Mesothelial cell of epicardium (in vitro differentiated cells): ENCODE measurements at regions not wholly inside any gene's neighbourhood (a gene's known extent, or its start where the extent isn't known, plus 50 kb on each side); places are given as distances from the start of the nearest gene placed in this dataset.

Experiments
- DNase-seq, 2 experiments: peaks; one replicate each; pipeline ENCODE4 v3.0.0; 2021; ENCODE audit warnings: low spot score in 2 of 2; ENCODE audit not compliant: unreplicated experiment in 2 of 2
- H3K27ac Mint-ChIP-seq: 2 replicates; pipeline ENCODE4 v1.8.0; 2021; ENCODE audit warnings: mixed read lengths
- H3K27me3 Mint-ChIP-seq: 2 replicates; pipeline ENCODE4 v1.8.0; 2021; ENCODE audit warnings: low read depth, mixed read lengths
- H3K36me3 Mint-ChIP-seq: 2 replicates; pipeline ENCODE4 v1.8.0; 2021; ENCODE audit warnings: mixed read lengths
- H3K4me1 Mint-ChIP-seq: 2 replicates; pipeline ENCODE4 v1.8.0; 2021; ENCODE audit warnings: mixed read lengths
- H3K4me3 Mint-ChIP-seq: 2 replicates; pipeline ENCODE4 v1.8.0; 2021; ENCODE audit warnings: mild to moderate bottlenecking, moderate library complexity, mixed read lengths
- H3K9me3 Mint-ChIP-seq: 2 replicates; pipeline ENCODE4 v1.8.0; 2021; ENCODE audit warnings: mixed read lengths
- TF ChIP-seq, protein P1 (sequence below): fragments of 200-600 bp; sonication (generic); IDR thresholded peaks from one replicate; pipeline ENCODE4 v1.5.0; 2021; ENCODE audit warnings: antibody characterized with exemption; ENCODE audit not compliant: unreplicated experiment

DNA sequence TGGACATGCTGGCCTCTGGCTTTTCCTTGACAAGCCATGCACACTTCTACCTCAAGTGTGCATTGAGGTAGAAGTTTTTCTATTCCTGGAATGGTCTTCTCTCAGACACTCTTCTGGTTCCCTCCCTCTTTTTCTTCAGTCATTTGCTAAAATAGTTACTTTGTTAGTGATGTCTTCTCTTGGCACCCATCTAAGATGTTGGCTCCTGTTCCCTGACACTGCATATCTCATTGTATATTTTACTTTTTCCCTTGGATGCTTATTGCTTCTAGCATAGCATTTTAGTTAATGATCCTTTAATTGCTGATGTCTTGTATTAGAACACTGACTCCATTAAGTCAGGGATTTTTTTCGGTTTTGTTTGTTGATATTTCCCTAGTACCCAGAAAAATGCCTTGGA is 758.7 kb upstream of the NRSN1 start:
- Mint-ChIP-seq H3K36me3 (peaks cover 3% of the 10 kb centered on the region), H3K4me1 (peaks cover 11% of the 10 kb centered on the region), H3K9me3 (peaks cover 18% of the 10 kb centered on the region), H3K27ac (no peak overlapping the region), H3K27me3 (no peaks in the 10 kb centered on the region), H3K4me3 (no peak overlapping the region)
- TF ChIP-seq, protein P1, sequence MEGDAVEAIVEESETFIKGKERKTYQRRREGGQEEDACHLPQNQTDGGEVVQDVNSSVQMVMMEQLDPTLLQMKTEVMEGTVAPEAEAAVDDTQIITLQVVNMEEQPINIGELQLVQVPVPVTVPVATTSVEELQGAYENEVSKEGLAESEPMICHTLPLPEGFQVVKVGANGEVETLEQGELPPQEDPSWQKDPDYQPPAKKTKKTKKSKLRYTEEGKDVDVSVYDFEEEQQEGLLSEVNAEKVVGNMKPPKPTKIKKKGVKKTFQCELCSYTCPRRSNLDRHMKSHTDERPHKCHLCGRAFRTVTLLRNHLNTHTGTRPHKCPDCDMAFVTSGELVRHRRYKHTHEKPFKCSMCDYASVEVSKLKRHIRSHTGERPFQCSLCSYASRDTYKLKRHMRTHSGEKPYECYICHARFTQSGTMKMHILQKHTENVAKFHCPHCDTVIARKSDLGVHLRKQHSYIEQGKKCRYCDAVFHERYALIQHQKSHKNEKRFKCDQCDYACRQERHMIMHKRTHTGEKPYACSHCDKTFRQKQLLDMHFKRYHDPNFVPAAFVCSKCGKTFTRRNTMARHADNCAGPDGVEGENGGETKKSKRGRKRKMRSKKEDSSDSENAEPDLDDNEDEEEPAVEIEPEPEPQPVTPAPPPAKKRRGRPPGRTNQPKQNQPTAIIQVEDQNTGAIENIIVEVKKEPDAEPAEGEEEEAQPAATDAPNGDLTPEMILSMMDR: no peak
- no peak for DNase-seq

DNA sequence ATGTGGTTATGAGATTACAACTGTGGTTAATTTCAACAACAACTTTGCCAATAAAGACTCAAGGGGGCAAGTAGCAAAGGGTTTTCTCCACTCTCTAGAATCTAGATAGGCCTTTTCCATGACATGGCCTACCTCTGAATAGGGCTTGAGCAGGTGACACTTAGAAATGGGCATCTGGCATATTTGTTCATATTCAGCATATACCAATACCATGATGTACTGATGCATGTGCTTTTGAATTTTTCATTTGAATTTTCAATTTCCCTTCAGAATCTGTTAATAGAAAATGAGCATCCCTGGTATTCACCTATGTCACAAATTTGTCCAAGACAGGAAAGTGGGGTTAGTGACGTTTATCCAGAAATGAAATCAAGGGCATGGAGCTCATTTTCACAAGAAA is 757.5 kb upstream of the NRSN1 start:
- TF ChIP-seq, protein P1: no peak
- no peaks in the 10 kb centered on the region for H3K27me3 Mint-ChIP-seq
- no peak overlapping the region for H3K4me3 Mint-ChIP-seq
- DNase-seq: no peak
- H3K4me1 Mint-ChIP-seq: peaks cover 11% of the 10 kb centered on the region
- H3K9me3 Mint-ChIP-seq: peaks cover 14% of the 10 kb centered on the region
- no peak overlapping the region for H3K27ac Mint-ChIP-seq
- peaks cover 2% of the 10 kb centered on the region for H3K36me3 Mint-ChIP-seq

DNA sequence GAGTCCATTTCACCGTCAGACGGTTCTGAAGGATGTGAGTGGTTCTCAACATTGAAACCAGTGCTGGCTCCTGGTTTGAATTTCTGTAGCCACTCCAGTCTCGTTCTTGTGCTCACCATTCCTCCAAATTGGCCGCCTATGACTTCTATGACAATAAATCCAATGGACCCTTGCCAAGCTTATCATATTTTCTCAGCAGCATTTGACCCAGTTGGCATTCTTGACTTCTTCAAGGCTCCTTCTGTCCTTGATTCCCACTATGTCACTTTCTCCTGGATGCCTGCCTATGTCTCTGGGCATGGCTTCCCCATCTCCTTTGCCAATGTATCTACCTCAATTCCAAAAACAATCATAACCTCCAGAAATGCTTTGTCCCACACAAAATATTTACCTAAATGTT is 756.0 kb upstream of the NRSN1 start:
- Mint-ChIP-seq H3K27ac (no peak overlapping the region), H3K9me3 (peaks cover 10% of the 10 kb centered on the region), H3K27me3 (no peaks in the 10 kb centered on the region), H3K36me3 (no peaks in the 10 kb centered on the region), H3K4me3 (no peak overlapping the region), H3K4me1 (peaks cover 15% of the 10 kb centered on the region)
- TF ChIP-seq, protein P1: no peak
- DNase-seq: no peak

DNA sequence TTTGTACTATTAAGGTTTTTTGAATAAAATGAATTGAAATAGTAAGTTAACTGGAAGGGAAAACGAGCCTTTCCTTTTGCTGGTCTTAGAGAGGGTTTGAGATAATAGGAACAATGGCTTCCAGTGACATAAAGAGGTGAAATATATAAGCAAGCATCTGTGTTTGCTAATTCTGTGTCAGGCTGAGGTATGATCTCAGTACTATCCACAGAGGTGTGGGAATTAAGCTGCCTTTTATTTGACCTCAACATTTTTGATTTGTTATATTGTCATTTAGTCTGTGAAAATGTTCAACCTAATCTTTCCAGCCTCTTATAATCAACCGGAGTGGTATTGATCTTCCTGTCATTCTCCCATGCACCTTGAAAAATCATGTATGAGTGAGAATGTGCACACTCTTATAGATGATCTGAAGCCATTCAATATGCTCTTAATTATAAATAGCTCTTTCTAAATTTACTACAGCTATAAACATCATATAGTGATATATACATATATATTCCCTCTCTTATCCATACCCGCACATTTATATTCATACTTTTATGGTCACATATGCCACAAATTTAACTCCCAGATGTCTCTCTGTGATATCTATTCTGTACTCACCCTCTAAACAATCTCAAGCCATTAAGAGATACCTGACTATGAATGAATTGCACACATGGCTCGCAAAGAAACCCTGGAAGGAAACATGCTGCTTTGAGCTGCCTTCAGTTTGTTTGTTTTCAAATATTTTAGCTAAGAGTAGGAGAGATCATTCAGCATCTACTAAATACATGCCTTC is 754.7 kb upstream of the NRSN1 start:
- H3K27me3 Mint-ChIP-seq: no peaks in the 10 kb centered on the region
- H3K4me3 Mint-ChIP-seq: no peak overlapping the region
- peaks cover 3% of the 10 kb centered on the region for H3K36me3 Mint-ChIP-seq
- TF ChIP-seq, protein P1: no peak
- H3K9me3 Mint-ChIP-seq: peaks cover 18% of the 10 kb centered on the region
- no peak overlapping the region for H3K27ac Mint-ChIP-seq
- DNase-seq: no peak
- H3K4me1 Mint-ChIP-seq: peaks cover 15% of the 10 kb centered on the region

DNA sequence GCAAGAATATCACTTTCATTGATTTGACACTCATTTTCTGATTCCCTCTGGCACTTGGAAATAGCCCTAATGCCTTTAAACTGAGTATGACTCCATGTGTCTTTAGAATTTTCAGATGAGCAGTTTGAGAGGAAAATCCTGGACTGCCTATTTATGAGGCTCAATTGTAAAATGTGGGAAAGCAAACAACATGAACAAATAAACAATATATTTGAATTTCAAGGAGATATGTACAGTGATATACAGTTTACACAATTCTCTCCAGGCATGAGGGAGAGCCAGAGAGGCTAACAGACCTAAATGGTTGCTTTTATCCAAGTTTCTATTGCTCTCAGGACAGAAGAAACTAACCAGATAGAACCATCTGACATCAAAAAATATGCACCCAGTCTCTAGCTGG is 748.2 kb upstream of the NRSN1 start:
- H3K4me1 Mint-ChIP-seq: peaks cover 4% of the 10 kb centered on the region

More for the DNA sequence above, 748.2 kb upstream of the NRSN1 start:
- no peak for DNase-seq
- Mint-ChIP-seq H3K27me3 (no peaks in the 10 kb centered on the region), H3K9me3 (peaks cover 28% of the 10 kb centered on the region), H3K27ac (no peak overlapping the region), H3K4me3 (no peak overlapping the region), H3K36me3 (peaks cover 3% of the 10 kb centered on the region)
- TF ChIP-seq, protein P1: no peak
